Effector memory CD8-positive, alpha-beta T cell (primary cell): ENCODE measurements at regions not wholly inside any gene's neighbourhood (a gene's known extent, or its start where the extent isn't known, plus 50 kb on each side); places are given as distances from the start of the nearest gene placed in this dataset.
A peak's percentile ranks its signal among the peaks of the same experiment; 100 is the strongest.
"Not testable (repeated sequence)": the region's sequence is repeated elsewhere in the genome, so short reads cannot be mapped to it uniquely, and the experiment has no call there.

Experiments
- ATAC-seq: fragments of 150-1000 bp; cut with Tn5 transposase; replicated peaks from 2 replicates; pipeline ENCODE4 v1.10.0; 2021; ENCODE audit warnings: mild to moderate bottlenecking, moderate library complexity
- DNase-seq, 3 experiments: peaks; one replicate each; pipeline ENCODE4 v3.0.0; 2021
- H3K27ac Mint-ChIP-seq, 2 donors: one replicate each; pipeline ENCODE4 v1.8.0; 2022; ENCODE audit warnings: mild to moderate bottlenecking in 2 of 2, mixed read lengths in 2 of 2, moderate library complexity in 2 of 2
- H3K27me3 Mint-ChIP-seq, 2 donors: one replicate each; pipeline ENCODE4 v1.8.0; 2022; ENCODE audit warnings: mixed read lengths in 2 of 2
- H3K36me3 Mint-ChIP-seq: one replicate; pipeline ENCODE4 v1.8.0; 2022; ENCODE audit warnings: mild to moderate bottlenecking, moderate library complexity, mixed read lengths; ENCODE audit not compliant: insufficient read depth
- H3K4me1 Mint-ChIP-seq, 2 donors: one replicate each; pipeline ENCODE4 v1.8.0; 2022; ENCODE audit warnings: low read depth in 2 of 2, mixed read lengths in 2 of 2
- H3K4me3 Mint-ChIP-seq, 2 donors: one replicate each; pipeline ENCODE4 v1.8.0; 2022; ENCODE audit warnings: mild to moderate bottlenecking in 2 of 2, mixed read lengths in 2 of 2, moderate library complexity in 2 of 2
- H3K9me3 Mint-ChIP-seq, 2 donors: one replicate each; pipeline ENCODE4 v1.8.0; 2022; ENCODE audit warnings: mixed read lengths in 2 of 2

DNA sequence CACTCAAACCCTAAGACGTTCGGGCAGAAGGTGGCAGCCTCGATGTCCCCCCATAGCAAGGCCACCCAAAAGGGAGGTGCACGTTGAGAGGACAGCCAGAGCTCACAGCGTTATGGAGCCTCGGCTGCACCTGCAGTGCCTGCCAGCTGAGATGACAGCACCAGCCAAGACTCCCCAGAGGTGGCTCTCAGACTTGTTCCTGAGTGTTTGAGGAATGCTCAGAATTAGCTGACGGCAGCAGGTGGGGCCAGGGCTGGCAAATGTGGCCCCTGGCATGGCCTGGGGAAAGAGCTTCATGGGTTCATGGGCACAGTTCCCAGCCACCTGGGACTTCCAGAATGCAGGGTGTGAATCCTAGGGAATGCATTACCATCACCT is 177.8 kb downstream of the KLF13 start:
- Mint-ChIP-seq H3K4me3 (no peak overlapping the region), H3K9me3 (no peaks in the 10 kb centered on the region), H3K27me3 (peaks cover 0 to 13% of the 10 kb centered on the region in 2 donors), H3K36me3 (peaks cover 4% of the 10 kb centered on the region), H3K4me1 (peaks cover 0 to 9% of the 10 kb centered on the region in 2 donors), H3K27ac (no peak overlapping the region)
- no peak for DNase-seq
- no peak for ATAC-seq

DNA sequence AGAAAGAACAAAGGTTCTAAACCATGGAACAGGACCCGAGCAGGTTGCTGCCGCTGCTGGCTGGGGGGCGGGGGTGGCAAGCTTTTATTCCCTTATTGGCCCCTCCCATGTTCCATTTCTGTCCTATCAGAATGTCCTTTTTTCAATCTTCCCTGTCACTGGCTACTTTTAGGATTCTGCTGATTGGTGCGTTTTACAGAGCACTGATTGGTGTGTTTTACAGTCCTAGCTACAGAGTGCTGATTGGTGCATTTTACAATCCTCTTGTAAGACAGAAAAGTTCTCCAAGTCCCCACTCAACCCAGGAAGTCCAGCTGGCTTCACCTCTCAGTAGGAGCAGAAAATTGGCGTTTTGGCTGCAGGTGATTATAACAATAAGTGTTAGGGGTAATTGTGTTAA is 180.9 kb downstream of the KLF13 start:
- H3K4me1 Mint-ChIP-seq = peaks cover 8 to 13% of the 10 kb centered on the region in 2 donors
- H3K27me3 Mint-ChIP-seq, H3K27ac Mint-ChIP-seq, H3K4me3 Mint-ChIP-seq, DNase-seq, ATAC-seq, H3K9me3 Mint-ChIP-seq: not testable (repeated sequence)
- peaks cover 13% of the 10 kb centered on the region for H3K36me3 Mint-ChIP-seq

DNA sequence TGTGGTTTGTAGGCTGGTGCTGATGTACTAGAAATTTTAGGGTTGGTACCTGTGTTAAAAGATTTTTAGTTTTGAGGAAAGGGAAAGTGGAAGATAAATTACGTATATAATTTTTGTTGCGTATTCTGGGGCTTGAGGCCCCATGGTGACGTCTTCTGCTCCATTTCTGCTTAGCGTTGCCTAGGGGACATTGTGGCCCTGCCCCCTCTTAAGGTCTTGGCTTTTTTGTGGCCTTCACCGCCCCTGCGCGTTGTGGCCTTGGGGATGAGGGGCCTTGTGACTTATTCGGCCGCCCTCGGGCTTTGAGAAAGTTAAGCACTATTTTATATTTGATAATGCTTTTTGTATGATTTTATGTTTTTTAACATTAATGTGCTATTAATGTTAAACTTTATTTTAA is 182.0 kb downstream of the KLF13 start:
- Mint-ChIP-seq H3K27ac (no peak overlapping the region), H3K36me3 (peaks cover 16% of the 10 kb centered on the region), H3K4me1 (peaks cover 7 to 10% of the 10 kb centered on the region in 2 donors), H3K4me3 (no peak overlapping the region), H3K9me3 (no peaks in the 10 kb centered on the region), H3K27me3 (no peaks in the 10 kb centered on the region)
- peak; percentile 28 for ATAC-seq
- DNase-seq = no peak

DNA sequence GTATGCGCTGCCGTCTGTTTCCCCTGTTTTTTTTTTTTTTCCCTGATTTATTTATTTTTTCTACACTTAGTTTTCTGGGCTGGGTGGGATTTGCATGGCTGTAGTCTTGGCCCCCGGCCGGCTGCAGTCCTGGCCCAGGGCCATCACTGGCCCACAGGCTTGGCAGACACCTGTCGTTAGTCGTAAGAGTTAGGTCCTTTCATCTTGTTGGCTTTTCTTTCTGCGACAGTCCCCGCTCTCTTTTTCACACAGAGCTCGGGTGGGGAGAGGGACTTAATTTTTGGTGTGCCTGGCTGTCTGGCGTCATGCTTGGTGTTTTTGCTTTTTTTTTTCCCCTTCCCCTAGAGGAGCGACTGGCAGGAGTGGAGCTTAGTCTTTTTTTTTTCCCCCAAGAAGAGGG is 183.4 kb downstream of the KLF13 start:
- no peak overlapping the region for H3K27ac Mint-ChIP-seq
- H3K4me3 Mint-ChIP-seq = no peak overlapping the region

DNA sequence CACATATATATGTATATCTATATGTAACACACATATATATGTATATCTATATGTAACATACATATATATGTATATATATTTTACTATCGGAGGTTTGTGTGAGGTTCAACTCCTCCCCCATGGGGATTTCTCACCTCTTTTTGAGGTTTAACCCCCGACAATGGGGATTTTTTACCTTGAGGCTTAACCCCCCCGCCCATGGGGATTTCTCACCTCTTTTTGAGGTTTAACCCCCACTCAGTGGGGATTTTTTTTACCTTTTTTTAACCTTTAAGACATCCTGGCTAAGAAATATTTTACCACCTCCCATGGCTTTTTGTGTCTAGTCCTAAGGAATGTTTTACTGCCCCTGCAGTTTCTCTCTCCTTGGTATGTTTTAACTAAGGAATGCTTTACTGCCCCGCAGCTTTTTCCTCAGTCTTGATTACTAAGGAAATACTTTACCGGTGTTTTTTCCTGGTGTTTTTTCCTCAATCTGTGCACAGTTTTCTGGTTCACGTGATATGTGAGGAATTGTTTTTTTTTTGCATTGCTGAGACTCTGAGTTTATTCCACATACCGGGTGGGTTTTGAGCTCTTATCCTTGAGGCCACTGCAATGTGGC is 185.2 kb downstream of the KLF13 start:
- Mint-ChIP-seq H3K4me3 (peak overlapping the region in 1 of 2 donors; percentile 11), H3K4me1 (peaks cover 7 to 10% of the 10 kb centered on the region in 2 donors), H3K27me3 (peaks cover 23 to 25% of the 10 kb centered on the region in 2 donors), H3K9me3 (no peaks in the 10 kb centered on the region), H3K27ac (no peak overlapping the region), H3K36me3 (peaks cover 21% of the 10 kb centered on the region)
- DNase-seq (peak; percentile 44 to 64 (median 63)), ATAC-seq (peak; percentile 84)

More for the DNA sequence above, 183.4 kb downstream of the KLF13 start:
- DNase-seq = no peak
- Mint-ChIP-seq H3K36me3 (peaks cover 21% of the 10 kb centered on the region), H3K27me3 (peaks cover 8 to 10% of the 10 kb centered on the region in 2 donors), H3K4me1 (peaks cover 7 to 10% of the 10 kb centered on the region in 2 donors), H3K9me3 (no peaks in the 10 kb centered on the region)
- no peak for ATAC-seq

DNA sequence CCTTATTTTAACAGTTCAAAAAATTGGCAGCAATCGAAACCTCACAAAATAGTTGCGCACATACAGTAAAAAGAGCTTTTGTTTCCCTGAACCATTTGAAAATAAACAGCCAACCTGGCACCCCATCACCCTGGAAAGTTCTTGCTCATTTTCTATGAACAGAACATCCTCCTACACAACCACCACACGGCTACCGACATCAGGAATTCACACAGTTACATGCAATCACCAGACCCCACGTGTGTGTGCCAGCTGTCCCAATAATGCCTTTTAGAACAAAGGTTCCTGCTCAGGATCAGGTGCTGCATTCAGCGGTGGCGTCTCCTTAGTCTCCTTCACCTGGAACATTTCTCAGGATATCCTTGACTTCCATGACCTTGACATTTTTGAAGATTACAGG is 186.5 kb downstream of the KLF13 start:
- H3K4me3 Mint-ChIP-seq = no peak overlapping the region
- no peaks in the 10 kb centered on the region for H3K9me3 Mint-ChIP-seq
- H3K27ac Mint-ChIP-seq = peak overlapping the region in 1 of 2 donors; percentile 39
- peaks cover 7 to 10% of the 10 kb centered on the region in 2 donors for H3K4me1 Mint-ChIP-seq
- H3K36me3 Mint-ChIP-seq = peaks cover 17% of the 10 kb centered on the region
- ATAC-seq (no peak), DNase-seq (no peak)
- peaks cover 29 to 33% of the 10 kb centered on the region in 2 donors for H3K27me3 Mint-ChIP-seq

DNA sequence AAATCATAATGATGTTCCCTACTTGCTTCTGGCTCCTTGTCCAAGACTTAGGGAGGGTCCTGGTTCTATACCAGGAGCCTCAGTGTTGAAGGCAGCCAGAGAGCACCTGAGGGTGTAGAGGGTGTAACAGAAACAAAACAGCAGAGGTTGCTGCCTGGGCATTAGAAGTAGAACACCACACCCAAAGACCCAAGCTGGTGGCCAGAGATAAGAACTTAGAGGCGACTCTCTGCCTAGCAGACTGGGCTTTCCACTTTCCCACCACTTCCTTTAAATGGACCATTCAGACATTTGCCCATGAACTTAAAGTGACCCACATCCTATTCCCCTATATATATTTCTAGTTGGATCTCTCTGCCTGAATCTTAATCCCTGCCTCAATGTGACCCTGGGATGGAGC is 189.8 kb downstream of the KLF13 start:
- Mint-ChIP-seq H3K27ac (no peak overlapping the region), H3K4me1 (peaks cover 7 to 10% of the 10 kb centered on the region in 2 donors), H3K4me3 (no peak overlapping the region), H3K27me3 (peaks cover 37 to 44% of the 10 kb centered on the region in 2 donors), H3K36me3 (peaks cover 13% of the 10 kb centered on the region), H3K9me3 (no peaks in the 10 kb centered on the region)
- ATAC-seq = no peak
- no peak for DNase-seq

DNA sequence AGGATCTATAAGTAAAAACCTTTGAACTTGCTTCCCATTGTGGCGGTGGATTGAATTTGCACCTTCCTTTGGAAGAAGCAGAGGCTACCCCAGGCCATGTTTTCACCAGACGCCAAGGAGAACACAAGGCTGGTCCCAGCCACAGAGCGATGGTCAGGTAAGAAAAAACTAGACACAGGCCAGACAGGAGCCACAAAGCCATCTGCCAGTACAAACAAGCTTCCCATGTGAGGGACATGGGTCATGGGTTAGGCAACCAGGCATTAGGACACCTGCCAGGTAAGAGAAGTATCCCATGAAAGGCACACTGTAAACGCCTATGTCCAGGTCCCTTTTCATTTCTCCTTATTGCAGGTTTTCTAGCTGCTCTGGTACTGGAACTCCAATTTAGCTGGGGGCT is 190.2 kb downstream of the KLF13 start:
- no peak overlapping the region for H3K27ac Mint-ChIP-seq
- H3K27me3 Mint-ChIP-seq = peaks cover 37 to 44% of the 10 kb centered on the region in 2 donors
- H3K4me3 Mint-ChIP-seq = no peak overlapping the region
- DNase-seq = no peak
- peaks cover 6 to 9% of the 10 kb centered on the region in 2 donors for H3K4me1 Mint-ChIP-seq
- H3K9me3 Mint-ChIP-seq = no peaks in the 10 kb centered on the region
- peaks cover 11% of the 10 kb centered on the region for H3K36me3 Mint-ChIP-seq
- no peak for ATAC-seq

DNA sequence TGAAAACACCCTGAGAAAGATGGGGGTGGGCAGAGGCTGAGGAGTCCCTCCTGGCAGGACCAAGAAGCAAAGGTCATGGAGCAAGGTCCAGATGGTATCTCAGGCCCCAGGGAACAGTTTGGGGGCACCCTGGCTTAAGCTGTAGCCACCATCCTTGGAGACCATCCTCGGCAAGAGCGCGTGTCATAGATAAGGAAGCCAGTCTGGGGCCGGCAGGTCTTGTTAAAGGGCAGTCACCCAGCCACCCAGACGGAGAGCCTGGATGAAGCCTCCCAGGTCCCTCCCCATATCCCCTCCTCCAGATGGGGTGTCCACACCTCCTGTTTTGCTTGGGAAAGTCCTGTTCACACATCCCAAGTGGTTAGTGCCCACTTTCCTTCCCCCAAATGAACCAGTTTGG is 191.1 kb downstream of the KLF13 start:
- no peak overlapping the region for H3K27ac Mint-ChIP-seq
- no peaks in the 10 kb centered on the region for H3K9me3 Mint-ChIP-seq

DNA sequence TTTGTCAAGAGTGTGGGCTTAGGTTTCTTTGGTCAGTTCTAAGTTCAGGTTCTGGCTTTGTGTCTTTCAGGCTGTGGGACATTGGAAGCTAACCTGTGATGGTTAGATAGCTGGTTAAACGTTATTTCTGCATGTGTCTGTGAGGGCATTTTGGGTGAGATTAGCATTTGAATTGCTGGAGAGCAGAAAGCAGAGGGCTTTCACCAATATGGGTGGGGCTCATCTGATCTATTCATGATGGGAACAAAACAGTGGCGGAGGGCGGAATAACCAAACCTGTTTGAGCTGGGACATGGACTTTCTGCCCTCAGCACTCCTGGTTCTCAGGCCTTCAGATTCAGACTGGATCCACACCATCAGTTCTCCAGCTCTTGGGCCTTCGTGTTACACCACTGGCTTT is 195.4 kb downstream of the KLF13 start:
- DNase-seq = no peak
- no peak for ATAC-seq
- H3K4me3 Mint-ChIP-seq = no peak overlapping the region

More for the DNA sequence above, 191.1 kb downstream of the KLF13 start:
- peaks cover 0 to under 1% of the 10 kb centered on the region in 2 donors for H3K4me1 Mint-ChIP-seq
- H3K36me3 Mint-ChIP-seq = peaks cover 8% of the 10 kb centered on the region
- H3K4me3 Mint-ChIP-seq = no peak overlapping the region
- H3K27me3 Mint-ChIP-seq = peaks cover 37 to 44% of the 10 kb centered on the region in 2 donors
- DNase-seq (no peak), ATAC-seq (no peak)

DNA sequence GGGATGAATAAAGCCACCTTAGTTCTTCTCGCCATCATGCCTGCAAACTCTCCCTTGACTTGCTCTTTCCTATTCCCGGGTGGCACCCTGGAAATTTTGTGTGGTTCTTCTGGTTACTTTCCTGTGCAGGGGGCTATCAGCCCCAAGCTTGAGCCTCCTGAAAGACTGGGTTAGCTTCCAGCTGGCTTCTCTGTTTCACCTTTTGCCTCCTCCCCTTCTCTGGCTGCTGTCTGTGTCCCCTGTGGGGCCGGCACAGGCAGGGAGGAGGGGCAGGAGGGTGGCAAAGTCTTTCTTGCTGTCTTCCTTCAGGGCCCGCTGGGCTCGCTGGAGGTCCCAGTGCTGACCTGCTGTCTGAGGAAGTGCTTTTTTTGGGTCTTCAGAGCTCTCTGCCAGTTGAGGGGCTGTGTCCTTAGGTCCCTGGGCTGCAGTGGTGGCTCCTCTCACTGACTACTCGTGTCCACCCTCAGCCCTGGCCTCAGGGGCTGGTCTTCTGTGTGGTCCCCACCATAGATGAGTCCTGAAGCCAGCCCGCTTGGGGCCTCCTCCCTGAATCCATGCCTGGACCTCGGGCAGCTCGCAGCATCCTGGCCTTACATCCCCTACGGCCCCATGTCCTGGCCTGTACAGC is 196.5 kb downstream of the KLF13 start:
- DNase-seq = no peak
- no peaks in the 10 kb centered on the region for H3K4me1 Mint-ChIP-seq
- peaks cover 2% of the 10 kb centered on the region for H3K36me3 Mint-ChIP-seq
- no peak overlapping the region for H3K4me3 Mint-ChIP-seq
- no peaks in the 10 kb centered on the region for H3K9me3 Mint-ChIP-seq
- H3K27ac Mint-ChIP-seq = peak overlapping the region in 1 of 2 donors; percentile 63
- H3K27me3 Mint-ChIP-seq = peaks cover 23 to 29% of the 10 kb centered on the region in 2 donors
- ATAC-seq = no peak

More for the DNA sequence above, 195.4 kb downstream of the KLF13 start:
- Mint-ChIP-seq H3K27me3 (peaks cover 16 to 28% of the 10 kb centered on the region in 2 donors), H3K9me3 (no peaks in the 10 kb centered on the region), H3K27ac (no peak overlapping the region), H3K36me3 (peaks cover 2% of the 10 kb centered on the region), H3K4me1 (no peaks in the 10 kb centered on the region)

DNA sequence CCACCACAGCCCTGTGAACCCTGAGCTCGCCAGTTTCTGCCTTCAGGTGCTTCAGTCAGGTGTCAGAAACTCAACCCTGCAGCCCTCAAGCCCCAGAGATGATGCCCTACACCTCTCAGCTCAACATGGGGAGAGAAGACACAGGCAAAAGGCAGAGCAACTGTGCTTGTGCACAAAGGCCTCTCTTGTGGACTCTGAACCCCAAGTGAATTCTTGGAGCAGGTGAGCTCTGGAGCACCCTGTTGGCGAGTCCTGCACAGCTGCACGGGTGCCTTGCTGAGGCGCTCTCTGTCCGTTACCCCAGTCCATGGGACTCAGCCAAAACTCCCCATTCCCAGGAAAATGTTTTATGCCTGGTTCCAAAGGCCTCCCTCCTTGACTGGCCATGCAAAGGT is 197.0 kb downstream of the KLF13 start:
- DNase-seq (no peak), ATAC-seq (no peak)
- Mint-ChIP-seq H3K9me3 (no peaks in the 10 kb centered on the region), H3K27ac (peak overlapping the region in 1 of 2 donors; percentile 63), H3K27me3 (peaks cover 27 to 28% of the 10 kb centered on the region in 2 donors), H3K4me3 (no peak overlapping the region), H3K36me3 (peaks cover 2% of the 10 kb centered on the region), H3K4me1 (no peaks in the 10 kb centered on the region)

DNA sequence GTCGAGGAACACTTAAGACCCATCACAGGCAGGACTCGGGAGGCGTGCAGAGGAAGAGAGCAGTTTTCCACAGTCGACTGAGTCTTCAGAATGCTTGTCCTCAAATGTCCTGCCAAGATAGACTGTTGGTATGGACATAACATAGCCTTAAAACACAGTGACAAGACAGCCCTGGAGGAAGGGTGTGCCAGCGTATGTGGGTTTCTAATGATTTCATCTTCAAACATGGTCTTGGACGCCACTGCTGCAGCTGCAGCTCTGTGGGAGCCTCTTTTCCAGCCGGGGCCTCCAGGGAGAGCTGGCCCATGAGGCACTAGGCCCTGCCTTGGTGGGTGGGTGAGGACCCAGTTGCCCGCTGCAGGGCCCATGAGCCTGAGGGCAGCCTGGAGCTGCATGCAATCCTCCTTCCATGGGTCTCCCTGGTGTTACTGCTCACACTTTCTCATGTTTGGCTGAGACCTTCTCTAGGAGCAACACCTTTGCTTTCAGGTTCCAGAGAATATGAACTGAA is 198.6 kb downstream of the KLF13 start:
- no peak for ATAC-seq
- DNase-seq = no peak
- Mint-ChIP-seq H3K27ac (no peak overlapping the region), H3K36me3 (peaks cover 2% of the 10 kb centered on the region), H3K9me3 (no peaks in the 10 kb centered on the region), H3K27me3 (peaks cover 33 to 37% of the 10 kb centered on the region in 2 donors), H3K4me3 (no peak overlapping the region), H3K4me1 (no peaks in the 10 kb centered on the region)
